HG03025 (cell line): ENCODE measurements at regions not wholly inside any gene's neighbourhood (a gene's known extent, or its start where the extent isn't known, plus 50 kb on each side); places are given as distances from the start of the nearest gene placed in this dataset.

Experiments used
- ATAC-seq: cut with Tn5 transposase; IDR thresholded peaks from one replicate; pipeline ENCODE4 v1.9.1; 2021; ENCODE audit warnings: mild to moderate bottlenecking, moderate library complexity; ENCODE audit not compliant: unreplicated experiment, low FRiP score

DNA sequence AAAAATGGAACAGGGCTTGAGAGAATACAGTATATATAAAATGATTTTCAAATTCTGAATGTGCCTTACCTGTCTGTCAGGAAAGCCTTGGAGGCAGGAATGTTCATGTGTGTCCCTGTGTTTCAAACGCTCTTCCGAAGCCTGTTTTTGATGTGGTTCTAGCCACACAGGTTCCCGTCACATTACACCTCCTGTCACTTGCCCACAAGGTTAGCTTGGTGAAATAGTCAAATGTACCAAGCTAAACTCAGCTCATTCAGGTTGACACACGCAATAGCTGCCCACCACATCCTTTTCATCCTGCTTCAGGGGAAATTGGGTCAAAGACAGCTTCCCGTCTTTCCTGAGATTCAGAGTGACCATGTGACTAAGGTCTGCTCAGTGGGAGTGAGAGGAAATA lies 574.0 kb downstream of the EFNB2 start:
- no peak for ATAC-seq

DNA sequence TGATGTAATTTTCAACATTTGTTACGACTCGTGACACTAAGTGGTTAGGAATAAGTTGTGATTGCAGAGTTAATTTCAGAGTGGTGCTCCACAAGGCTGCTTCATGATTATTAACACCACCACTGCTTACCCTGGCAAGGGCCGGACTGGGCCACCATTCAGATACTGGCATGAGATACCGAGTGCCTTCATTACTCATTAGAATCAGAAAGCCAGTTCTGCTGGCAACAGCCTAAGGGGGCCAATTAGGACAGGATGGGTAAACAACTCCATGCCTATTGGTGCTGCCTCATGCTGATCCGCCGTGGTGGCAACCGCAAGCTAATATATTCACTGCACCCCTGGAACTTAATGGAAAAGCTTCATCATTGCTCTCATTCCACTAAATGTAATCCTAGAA lies 575.1 kb downstream of the EFNB2 start:
- ATAC-seq: no peak

- ATAC-seq: no peak
Measured at GRCh38 chr13:105959876-105960275, 575.6 kb downstream of the EFNB2 start.

DNA sequence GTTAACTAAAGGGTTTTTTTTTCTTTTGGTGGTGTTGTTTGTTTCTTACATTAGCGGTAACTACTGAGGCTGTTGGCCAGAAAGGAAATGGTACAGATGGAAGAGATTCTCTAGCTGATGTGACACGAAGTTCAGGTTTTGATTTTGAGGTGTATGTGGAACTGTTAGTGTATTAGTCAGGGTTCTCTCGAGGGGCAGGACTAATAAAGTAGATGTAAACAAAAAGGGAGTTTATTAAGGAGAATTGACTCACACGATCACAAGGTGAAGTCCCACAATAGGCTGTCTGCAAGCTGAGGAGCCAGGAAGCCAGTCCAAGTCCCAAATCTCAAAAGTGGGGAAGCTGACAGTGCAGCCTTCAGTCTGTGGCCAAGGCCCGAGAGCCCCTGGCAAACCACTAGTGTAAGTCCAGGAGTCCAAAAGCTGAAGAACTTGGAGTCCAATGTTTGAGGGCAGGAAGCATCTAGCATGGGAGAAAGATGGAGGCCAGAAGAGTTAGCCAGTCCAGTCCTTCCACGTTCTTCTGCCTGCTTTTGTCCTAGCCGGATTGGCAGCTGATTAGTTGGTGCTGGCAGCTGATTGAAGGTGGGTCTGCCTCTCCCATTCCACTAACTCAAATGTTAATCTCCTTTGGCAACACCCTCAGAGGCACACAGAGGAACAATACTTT lies 577.6 kb downstream of the EFNB2 start:
- no peak for ATAC-seq

DNA sequence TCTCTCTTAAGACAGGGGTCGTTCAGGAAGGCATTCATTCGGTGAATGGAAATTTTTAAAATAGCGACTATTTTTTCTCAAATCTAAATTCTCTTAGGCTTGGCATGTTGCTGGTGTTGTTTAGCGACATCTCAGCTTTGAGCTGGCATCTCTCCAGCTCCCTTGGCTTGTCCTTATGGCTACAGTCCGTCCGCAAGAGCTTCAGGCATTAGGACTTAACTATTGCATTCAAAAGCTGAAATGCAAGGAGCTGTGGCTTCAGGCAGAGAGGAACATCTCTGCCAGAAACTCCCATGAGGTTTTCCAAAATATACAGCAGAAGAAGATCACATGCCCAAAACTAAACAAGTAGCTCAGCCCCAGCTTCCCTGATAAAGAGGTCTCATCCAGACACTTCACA lies 578.5 kb downstream of the EFNB2 start:
- no peak for ATAC-seq

DNA sequence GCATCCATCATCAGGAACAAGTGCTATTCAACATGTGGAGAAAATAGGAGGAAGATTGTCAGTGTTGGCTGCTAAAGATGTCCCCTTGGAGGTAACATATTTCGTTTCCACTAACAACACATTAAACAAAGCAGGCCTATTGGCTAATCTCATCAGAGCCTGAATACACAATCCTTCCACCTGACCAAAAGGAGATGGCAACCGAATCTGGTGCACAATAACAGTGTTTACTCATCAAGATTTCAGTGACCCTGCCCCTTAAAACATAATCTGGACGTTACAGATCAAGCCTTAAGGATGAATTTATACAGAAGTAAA lies 582.5 kb downstream of the EFNB2 start:
- ATAC-seq: no peak

DNA sequence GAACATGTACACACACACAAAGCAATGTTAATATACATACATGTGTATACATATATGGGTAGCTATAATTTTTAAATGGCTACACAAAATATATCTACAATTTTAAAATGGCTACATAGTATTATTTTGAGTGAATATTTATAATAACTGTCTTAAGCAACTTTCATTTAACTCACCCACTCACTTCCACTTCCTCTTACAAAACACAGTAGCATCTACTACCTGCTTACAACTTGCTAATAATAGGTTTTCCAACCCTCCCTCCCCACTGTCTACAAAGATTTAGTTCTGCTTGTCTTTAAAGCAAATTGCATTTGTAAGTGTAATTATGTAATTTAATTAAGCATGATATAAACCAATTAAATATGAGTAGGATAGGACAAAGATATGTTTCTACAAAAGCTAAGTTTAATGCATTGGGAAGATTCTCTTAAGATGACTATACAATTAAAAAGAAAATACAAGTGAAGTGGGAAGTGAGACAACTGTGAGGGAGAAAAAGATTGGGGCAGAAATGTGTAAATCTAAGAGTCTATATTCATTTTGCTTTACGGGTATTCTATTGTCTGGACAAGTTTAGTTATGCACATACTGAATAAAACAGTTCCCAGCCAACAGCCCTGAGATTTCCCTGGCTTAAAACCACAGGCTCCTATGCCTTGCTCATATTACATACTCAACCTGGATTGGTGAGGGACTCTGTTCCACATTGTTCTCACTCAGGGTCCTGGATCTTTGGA lies 583.1 kb downstream of the EFNB2 start:
- peak; percentile 95 for ATAC-seq

- no peak for ATAC-seq
Measured at GRCh38 chr13:105948143-105948542, 587.3 kb downstream of the EFNB2 start.

GRCh38 chr13:105940882-105941281 lies 594.6 kb downstream of the EFNB2 start:
- ATAC-seq: no peak

DNA sequence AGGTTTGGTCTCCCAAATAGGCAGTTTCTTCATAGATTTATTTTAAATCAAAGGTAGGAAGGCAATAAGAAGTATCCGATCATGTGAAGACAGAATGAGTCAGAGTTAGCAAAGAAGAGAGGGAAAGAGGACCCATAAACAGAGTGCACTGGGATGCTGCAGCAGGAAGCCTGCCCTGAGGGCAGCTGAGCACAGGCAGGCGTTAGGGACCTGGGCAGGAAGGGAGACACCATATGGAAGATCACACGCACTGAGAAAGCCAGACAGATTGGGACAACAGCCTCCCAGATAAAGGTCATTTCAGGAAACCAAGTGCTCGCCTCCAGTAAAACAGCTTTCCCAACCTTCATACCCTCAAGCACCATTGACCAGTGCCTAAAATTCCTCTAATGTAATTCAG lies 598.0 kb downstream of the EFNB2 start:
- no peak for ATAC-seq

DNA sequence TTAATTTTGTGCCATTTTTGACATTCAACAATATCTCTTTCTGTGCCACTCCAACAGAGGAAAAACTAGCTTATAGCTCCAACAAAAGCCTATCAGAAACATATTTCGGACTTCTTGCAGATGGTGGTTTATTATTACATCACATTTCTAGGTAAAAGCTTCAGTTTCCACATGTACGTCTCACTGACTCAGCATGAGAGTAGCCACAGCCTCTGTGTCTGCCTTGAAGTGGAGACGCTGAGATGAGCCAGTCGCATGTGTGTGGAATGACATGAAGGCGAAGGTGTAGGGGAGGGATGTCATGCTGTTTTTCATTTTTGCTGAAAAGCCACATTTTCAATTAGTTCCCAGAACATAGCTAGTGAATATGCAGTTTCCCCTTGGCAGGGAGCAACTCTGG lies 598.6 kb downstream of the EFNB2 start:
- no peak for ATAC-seq

DNA sequence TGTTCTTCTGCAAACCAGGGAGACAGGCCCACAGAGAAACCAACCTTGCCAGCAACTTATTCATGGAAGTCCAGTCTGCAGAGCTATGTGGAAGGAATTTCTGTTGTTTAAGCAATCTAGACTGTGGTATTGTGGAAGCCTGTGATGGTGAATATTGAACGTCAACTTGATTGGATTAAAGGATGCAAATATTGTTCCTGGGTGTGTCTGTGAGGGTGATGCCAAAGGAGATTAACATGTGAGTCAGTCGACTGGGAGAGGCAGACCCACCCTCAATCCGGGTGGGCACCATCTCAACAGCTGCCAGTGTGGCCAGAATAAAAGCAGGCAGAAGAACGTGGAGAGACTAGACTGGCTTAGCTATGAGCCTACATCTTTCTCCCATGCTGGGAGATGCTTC lies 606.0 kb downstream of the EFNB2 start:
- ATAC-seq: no peak

DNA sequence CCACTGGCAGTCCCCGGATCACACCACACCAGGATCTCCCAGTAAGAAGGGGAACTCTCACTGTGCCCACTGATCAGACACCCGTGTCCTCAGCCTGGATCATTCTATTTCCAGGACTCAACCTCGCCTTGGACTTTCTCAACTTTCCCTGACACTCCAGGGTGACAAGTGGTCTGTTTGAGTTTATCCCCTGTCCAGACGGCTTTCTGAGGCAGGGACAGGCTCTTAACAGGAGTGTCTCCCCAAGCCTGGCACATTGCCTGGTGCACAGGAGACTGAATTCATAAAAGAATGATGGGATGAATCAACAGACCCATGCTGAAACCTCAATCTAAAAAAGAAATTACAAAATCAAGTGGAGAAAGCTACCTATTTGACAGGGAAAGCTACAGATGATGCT lies 606.6 kb downstream of the EFNB2 start:
- ATAC-seq: no peak

DNA sequence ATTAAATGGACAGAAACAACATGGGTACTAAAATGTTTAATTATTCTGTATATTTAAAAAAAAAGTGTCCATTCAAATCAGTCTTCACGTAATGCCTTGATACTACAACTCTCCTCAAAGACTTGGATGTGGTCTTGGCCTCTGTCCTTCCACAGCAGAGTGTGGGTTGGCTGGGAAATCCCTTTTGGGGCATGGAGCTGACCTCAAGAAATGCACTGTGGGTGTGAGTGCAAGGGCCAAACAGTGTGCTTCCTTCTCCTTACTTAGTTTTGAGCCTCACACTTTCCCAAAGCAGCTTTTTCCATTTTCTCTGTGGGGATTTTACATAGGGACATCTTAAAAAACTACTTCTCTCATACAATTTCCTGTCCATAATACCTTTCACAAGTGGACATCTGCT lies 607.4 kb downstream of the EFNB2 start:
- no peak for ATAC-seq

GRCh38 chr13:105925496-105925895 lies 610.0 kb downstream of the EFNB2 start:
- ATAC-seq: no peak

GRCh38 chr13:105921711-105922110 lies 613.8 kb downstream of the EFNB2 start:
- ATAC-seq: no peak

DNA sequence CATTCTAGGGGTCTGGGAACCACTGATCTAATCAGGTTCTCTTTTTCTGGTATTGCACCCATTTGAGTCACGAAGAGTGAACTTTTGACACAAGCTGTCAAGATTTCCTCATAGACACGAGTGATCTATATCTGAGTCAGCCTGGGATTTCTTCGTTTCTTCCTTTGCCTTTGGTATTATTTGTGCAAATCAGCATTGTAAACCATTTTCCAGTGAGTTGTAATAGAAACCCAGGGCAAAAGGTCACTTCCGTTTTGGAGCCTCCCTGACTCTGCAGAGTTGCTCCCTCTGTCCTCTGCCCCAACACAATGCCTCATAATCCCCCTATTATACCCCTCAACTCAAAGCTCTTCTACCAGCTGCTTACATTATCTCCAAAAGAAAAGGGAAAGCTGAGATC lies 615.1 kb downstream of the EFNB2 start:
- no peak for ATAC-seq

GRCh38 chr13:105918842-105919741 lies 616.4 kb downstream of the EFNB2 start:
- ATAC-seq: no peak

GRCh38 chr13:105915146-105915850 lies 620.2 kb downstream of the EFNB2 start:
- no peak for ATAC-seq

GRCh38 chr13:105914291-105915036 lies 621.0 kb downstream of the EFNB2 start:
- no peak for ATAC-seq
